ENCODE measurements at regions not wholly inside any gene's neighbourhood (a gene's known extent, or its start where the extent isn't known, plus 50 kb on each side); places are given as distances from the start of the nearest gene placed in this dataset.

GRCh38 chrX:13498238-13498637, 71.2 kb upstream of the EGFL6 start:
- Mint-ChIP-seq H3K9me3 (no peaks in the 10 kb centered on the region; the same call in 1 of the 2 replicates), H3K27ac (no peak overlapping the region), H3K4me1 (no peaks in the 10 kb centered on the region), H3K36me3 (no peaks in the 10 kb centered on the region), H3K27me3 (ENCODE audit: low read depth) (no peaks in the 10 kb centered on the region; the same call in 1 of the 2 replicates), H3K4me3 (no peak overlapping the region)
- POLR2A ChIA-PET: no interaction called here
- ATAC-seq (no peak), DNase-seq (ENCODE audit: low spot score) (no peak)
- CTCF ChIA-PET: no interaction called here
- TF ChIP-seq GABPB1 (CRISPR knock-in tag; IDR thresholded peaks at IDR 0.05): no peak
- TF ChIP-seq, protein P1, sequence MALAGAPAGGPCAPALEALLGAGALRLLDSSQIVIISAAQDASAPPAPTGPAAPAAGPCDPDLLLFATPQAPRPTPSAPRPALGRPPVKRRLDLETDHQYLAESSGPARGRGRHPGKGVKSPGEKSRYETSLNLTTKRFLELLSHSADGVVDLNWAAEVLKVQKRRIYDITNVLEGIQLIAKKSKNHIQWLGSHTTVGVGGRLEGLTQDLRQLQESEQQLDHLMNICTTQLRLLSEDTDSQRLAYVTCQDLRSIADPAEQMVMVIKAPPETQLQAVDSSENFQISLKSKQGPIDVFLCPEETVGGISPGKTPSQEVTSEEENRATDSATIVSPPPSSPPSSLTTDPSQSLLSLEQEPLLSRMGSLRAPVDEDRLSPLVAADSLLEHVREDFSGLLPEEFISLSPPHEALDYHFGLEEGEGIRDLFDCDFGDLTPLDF (CRISPR knock-in tag; IDR thresholded peaks at IDR 0.05): no peak
- no peak for TF ChIP-seq MAX (CRISPR knock-in tag; IDR thresholded peaks at IDR 0.05)
- no peak for TF ChIP-seq PRDM15 (CRISPR knock-in tag; IDR thresholded peaks at IDR 0.05)
- TF ChIP-seq IRF2 (CRISPR knock-in tag; IDR thresholded peaks at IDR 0.05; ENCODE audit: borderline replicate concordance, low read depth): no peak
- no peak for TF ChIP-seq MLX (CRISPR knock-in tag; IDR thresholded peaks at IDR 0.05)
- no peak for TF ChIP-seq NR3C1 (CRISPR knock-in tag; conservative IDR thresholded peaks at IDR 0.05; ENCODE audit: low read depth)
- no peak for TF ChIP-seq FOXK1 (CRISPR knock-in tag; IDR thresholded peaks at IDR 0.05)
- no peak for TF ChIP-seq ZNF416 (CRISPR knock-in tag; IDR thresholded peaks at IDR 0.05)
- TF ChIP-seq SMAD4 (CRISPR knock-in tag; IDR thresholded peaks at IDR 0.05): no peak
- no peak for TF ChIP-seq EMX1 (CRISPR knock-in tag; IDR thresholded peaks at IDR 0.05)
- no peak for TF ChIP-seq TCF7 (CRISPR knock-in tag; IDR thresholded peaks at IDR 0.05; ENCODE audit: low read depth)
- TF ChIP-seq SOX15 (CRISPR knock-in tag; IDR thresholded peaks at IDR 0.05): no peak
- TF ChIP-seq RELA (CRISPR knock-in tag; IDR thresholded peaks at IDR 0.05; ENCODE audit: borderline replicate concordance): no peak
- TF ChIP-seq SP1 (CRISPR knock-in tag; conservative IDR thresholded peaks at IDR 0.05): no peak
- no peak for TF ChIP-seq NFE2L1 (CRISPR knock-in tag; IDR thresholded peaks at IDR 0.05)
- no peak for TF ChIP-seq TEAD1 (CRISPR knock-in tag; IDR thresholded peaks at IDR 0.05)
- TF ChIP-seq TEAD4 (CRISPR knock-in tag; IDR thresholded peaks at IDR 0.05): no peak
- TF ChIP-seq, protein P2, sequence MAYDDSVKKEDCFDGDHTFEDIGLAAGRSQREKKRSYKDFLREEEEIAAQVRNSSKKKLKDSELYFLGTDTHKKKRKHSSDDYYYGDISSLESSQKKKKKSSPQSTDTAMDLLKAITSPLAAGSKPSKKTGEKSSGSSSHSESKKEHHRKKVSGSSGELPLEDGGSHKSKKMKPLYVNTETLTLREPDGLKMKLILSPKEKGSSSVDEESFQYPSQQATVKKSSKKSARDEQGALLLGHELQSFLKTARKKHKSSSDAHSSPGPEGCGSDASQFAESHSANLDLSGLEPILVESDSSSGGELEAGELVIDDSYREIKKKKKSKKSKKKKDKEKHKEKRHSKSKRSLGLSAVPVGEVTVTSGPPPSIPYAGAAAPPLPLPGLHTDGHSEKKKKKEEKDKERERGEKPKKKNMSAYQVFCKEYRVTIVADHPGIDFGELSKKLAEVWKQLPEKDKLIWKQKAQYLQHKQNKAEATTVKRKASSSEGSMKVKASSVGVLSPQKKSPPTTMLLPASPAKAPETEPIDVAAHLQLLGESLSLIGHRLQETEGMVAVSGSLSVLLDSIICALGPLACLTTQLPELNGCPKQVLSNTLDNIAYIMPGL (CRISPR knock-in tag; IDR thresholded peaks at IDR 0.05): no peak
- TF ChIP-seq, protein P3, sequence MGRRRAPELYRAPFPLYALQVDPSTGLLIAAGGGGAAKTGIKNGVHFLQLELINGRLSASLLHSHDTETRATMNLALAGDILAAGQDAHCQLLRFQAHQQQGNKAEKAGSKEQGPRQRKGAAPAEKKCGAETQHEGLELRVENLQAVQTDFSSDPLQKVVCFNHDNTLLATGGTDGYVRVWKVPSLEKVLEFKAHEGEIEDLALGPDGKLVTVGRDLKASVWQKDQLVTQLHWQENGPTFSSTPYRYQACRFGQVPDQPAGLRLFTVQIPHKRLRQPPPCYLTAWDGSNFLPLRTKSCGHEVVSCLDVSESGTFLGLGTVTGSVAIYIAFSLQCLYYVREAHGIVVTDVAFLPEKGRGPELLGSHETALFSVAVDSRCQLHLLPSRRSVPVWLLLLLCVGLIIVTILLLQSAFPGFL (CRISPR knock-in tag; IDR thresholded peaks at IDR 0.05; ENCODE audit: borderline replicate concordance): no peak
